ENCODE measurements at regions not wholly inside any gene's neighbourhood (a gene's known extent, or its start where the extent isn't known, plus 50 kb on each side); places are given as distances from the start of the nearest gene placed in this dataset.

DNA sequence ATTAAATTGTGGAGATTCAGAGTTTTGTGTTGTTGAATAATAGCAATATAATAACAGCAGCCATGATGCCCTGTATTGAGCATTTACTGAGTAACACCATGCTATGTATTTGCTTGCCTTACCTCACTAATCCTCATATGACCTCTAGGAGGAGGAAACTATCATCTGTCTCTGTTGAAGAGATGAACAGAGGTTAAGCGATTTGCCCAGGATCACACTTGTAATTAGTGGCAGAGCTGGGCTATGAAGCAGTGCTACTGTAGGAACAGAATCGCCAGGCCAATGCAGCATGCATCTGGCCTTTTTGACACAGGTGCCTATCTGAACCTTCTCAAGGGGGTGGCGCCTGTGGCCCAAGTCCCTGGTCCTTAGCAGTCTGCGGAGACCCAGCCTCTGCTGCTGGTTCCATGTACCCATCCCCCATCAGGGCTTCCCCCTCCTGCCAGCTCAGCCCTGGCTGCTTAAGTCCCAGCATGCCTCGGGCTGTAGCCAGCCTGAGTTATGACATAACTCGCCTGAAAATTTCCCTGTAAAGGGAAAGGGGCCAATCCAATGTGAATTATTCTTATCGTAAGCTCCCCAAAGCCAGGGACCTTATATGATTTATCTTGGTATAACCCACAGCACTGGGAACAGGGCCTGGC lies 50.4 kb upstream of the HS3ST2 start:
- TF ChIP-seq CTCF (IDR thresholded peaks at IDR 0.05) (no peak), POLR2A (IDR thresholded peaks at IDR 0.05) (no peak)
